SJCRH30 (cell line): ENCODE measurements at regions not wholly inside any gene's neighbourhood (a gene's known extent, or its start where the extent isn't known, plus 50 kb on each side); places are given as distances from the start of the nearest gene placed in this dataset.
A peak's percentile ranks its signal among the peaks of the same experiment; 100 is the strongest.

Experiments
- DNase-seq, 2 experiments: peaks; one replicate each; pipeline ENCODE4 v3.0.0-alpha.2; 2015 to 2020
- H3K27ac ChIP-seq: fragments of 250-450 bp; sonication (Bioruptor Pico); 2 replicates; pipeline ENCODE4 v1.5.1; 2020; ENCODE audit warnings: mild to moderate bottlenecking, moderate library complexity
- H3K27me3 ChIP-seq: fragments of 250-450 bp; sonication (Bioruptor Pico); 2 replicates; pipeline ENCODE4 v1.5.1; 2020; ENCODE audit warnings: mild to moderate bottlenecking, moderate library complexity
- H3K36me3 ChIP-seq: fragments of 250-450 bp; sonication (Bioruptor Pico); 2 replicates; pipeline ENCODE4 v1.5.1; 2020; ENCODE audit warnings: mild to moderate bottlenecking, moderate library complexity
- H3K4me1 ChIP-seq: fragments of 250-450 bp; sonication (Bioruptor Pico); 2 replicates; pipeline ENCODE4 v1.5.1; 2020; ENCODE audit warnings: mild to moderate bottlenecking, moderate library complexity
- H3K4me3 ChIP-seq: fragments of 250-450 bp; sonication (Bioruptor Pico); 2 replicates; pipeline ENCODE4 v1.5.1; 2020; ENCODE audit warnings: mild to moderate bottlenecking, moderate library complexity
- H3K9me3 ChIP-seq: fragments of 250-450 bp; sonication (Bioruptor Pico); replicated peaks from 2 replicates; pipeline ENCODE4 v1.5.1; 2020; ENCODE audit warnings: mild to moderate bottlenecking, moderate library complexity

DNA sequence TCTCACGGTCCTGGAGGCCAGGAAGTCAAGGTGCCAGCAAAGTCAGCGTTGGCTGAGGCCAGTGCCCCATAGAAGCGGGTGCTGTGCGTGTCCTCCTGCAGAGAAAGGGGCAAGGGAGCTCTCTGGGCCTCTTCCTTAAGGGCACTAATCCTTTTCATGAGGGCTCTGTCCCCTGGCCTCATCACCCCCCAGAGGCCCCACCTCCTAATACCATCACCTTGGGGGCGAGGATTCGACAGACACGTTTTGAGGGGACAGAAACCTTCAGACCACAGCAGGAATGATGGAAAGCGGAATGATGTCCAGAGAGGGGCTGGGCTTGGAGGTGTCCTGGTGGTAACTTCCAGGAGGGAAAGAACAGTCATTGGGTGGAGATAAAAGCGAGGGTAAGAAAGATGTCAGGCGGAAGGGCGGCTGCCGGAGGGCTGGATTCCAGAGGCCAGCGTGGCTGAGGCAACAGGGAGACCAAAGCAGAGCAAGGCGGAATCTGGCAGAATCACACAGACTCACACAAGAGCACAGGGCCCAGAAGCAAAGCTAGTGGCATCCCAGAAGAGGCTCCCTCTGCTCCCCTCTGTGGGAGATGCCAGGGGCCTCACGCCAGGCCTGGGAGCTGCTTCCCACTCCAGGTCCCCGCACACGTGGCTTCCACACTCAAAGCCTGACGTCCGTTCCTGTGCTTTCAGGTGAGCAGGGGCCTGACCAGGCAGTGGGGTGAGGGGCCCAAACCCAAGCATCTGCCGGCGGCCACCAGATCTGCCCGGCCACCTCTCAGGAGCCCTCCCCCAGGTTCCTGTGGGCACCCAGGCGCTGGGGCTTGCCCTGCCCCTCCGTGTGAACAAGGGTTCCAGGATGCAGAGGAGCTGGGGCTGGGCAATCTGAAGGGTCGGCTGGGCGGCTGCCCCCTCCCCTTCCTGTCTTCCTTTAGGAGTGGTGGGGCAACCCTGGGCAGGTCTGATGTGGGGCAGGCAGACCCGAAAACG, 784.5 kb downstream of the BRD1 start:
- no peak overlapping the region for H3K27ac ChIP-seq
- DNase-seq: peak in 1 of 2 experiments; percentile 32
- H3K4me1 ChIP-seq: no peaks in the 10 kb centered on the region; the same call in 1 of the 2 replicates
- H3K27me3 ChIP-seq: peaks cover 51% of the 10 kb centered on the region
- no peaks in the 10 kb centered on the region for H3K36me3 ChIP-seq
- H3K4me3 ChIP-seq: no peak overlapping the region
- no peaks in the 10 kb centered on the region for H3K9me3 ChIP-seq

DNA sequence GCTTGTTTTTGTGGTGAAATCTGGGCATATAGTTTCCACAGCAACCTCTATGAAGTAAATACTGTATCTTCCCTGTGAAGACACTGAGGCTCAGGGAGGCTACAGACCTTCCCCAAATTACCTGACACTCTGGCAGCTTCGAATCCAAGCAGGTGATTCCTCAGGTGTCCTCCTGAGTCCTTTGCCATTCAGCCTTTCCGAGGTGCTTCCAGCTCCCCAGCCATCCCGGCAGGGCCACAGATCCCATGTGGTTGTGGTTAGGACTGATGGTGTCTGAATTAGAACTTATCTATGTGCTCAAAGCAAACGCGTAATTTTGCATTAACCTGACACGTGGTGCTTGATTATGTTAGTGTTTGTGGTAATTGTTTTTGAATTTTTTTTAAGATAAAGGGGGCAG, 785.6 kb downstream of the BRD1 start:
- DNase-seq: no peak
- H3K27ac ChIP-seq: no peak overlapping the region
- no peaks in the 10 kb centered on the region for H3K36me3 ChIP-seq
- peaks cover 42% of the 10 kb centered on the region for H3K27me3 ChIP-seq
- H3K9me3 ChIP-seq: no peaks in the 10 kb centered on the region
- no peaks in the 10 kb centered on the region; the same call in 1 of the 2 replicates for H3K4me1 ChIP-seq
- no peak overlapping the region for H3K4me3 ChIP-seq

DNA sequence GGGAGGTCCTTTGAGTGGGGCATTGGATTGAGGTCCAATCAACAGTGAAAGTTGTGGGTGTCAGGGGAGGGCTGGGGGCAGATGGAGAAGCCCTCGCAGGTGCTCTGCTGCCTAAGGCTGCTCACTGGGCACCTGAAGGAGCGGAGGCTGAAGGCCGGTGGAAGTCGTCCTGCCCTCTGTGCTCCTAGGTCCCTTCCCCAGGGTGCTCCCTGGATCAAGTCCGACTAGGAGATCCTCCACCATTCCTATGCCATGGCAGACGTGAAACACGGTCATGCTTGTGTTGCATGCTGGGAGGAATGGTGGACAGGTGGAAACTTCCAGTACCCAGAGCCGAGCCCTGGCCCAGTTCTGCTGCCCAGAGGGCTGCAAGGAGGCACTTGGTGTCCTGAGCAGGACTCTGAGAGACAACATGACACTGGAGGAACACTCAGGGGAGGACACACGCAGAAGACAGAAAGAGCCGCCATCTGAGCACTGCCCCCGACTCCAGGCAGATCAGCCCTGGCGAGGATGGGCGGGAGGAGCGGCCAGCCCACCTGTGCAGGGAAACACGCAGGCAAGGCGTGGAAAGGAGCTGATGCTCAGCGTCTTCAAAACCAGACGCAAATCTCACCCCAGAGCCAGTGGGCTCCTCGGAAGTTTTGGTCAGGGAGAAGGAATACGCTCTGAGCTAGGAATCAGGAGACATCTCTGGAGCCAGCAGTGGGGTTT, 786.8 kb downstream of the BRD1 start:
- Histone ChIP-seq H3K27me3 (peaks cover 38% of the 10 kb centered on the region), H3K9me3 (no peaks in the 10 kb centered on the region), H3K4me3 (no peak overlapping the region), H3K36me3 (no peaks in the 10 kb centered on the region), H3K4me1 (no peaks in the 10 kb centered on the region; the same call in 1 of the 2 replicates), H3K27ac (no peak overlapping the region)
- no peak for DNase-seq

DNA sequence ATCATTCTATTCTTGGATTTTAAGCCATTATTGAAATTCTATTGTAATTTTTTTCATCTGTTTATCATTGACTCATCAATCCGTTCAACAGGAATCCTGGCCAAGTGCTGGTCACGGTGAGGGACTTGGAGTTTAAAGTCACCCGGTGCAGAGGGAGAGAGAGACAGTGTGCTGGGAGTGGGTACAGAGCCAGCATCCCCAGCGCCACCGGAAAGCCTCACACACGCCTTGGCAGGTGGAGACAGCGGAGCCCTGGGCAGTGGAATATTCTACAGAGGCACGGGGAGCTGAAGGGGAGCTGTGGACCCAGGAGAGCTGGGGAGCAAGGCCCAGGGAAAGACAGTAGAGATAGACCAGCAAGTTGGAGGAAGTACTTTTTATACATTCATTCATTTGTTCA, 787.6 kb downstream of the BRD1 start:
- DNase-seq: no peak

DNA sequence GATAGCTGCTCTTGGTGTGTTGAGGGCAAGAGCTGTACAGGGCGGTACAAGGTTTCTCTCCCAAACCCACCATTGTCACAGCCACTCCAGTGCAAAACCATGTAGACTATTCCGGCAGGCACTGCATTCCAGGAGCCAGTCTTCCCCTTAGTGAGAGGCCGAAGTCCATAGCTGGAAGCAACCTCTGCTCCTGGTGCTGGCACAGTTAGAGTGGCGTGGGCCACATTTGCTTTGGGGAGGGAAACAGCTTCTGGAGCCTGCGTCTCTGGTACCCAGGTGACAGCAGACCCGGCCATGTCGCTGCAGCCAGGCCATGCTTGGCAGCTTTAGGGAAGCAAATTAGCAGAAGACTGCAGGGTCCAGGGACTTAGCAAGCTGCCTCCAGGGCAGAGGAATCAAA, 788.0 kb downstream of the BRD1 start:
- Histone ChIP-seq H3K4me1 (no peaks in the 10 kb centered on the region; the same call in 1 of the 2 replicates), H3K36me3 (no peaks in the 10 kb centered on the region), H3K27ac (no peak overlapping the region), H3K4me3 (no peak overlapping the region), H3K27me3 (peaks cover 38% of the 10 kb centered on the region), H3K9me3 (no peaks in the 10 kb centered on the region)
- no peak for DNase-seq

More for the DNA sequence above, 787.6 kb downstream of the BRD1 start:
- no peaks in the 10 kb centered on the region for H3K9me3 ChIP-seq
- no peaks in the 10 kb centered on the region; the same call in 1 of the 2 replicates for H3K4me1 ChIP-seq
- H3K4me3 ChIP-seq: no peak overlapping the region
- H3K27me3 ChIP-seq: peaks cover 38% of the 10 kb centered on the region
- H3K36me3 ChIP-seq: no peaks in the 10 kb centered on the region
- H3K27ac ChIP-seq: no peak overlapping the region

DNA sequence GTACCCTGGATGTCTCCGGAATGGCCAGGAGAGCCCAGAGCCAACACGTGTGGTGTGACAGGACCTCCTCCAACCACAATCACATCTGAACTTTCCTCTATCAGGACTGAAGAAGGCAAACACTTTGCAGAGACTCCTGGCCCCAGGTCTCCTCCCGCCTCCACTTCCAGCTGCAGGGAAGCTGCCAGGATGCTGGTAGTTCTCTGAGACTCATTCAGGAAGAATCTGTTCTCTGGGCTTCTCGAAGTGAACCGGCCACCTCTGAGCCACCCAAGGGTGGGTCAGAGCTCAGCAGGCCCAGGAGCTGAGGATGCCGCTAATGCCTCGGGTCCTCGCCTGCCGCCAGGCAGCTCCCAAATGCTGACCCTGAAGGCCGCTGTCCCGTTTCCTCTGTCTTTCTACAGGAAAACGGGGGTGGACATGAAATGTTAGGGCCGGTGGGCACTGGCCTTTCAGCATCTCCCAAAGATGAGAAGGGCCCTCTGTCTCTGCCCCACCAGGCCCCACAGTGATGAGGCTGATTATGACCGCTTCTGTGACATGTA, 789.9 kb downstream of the BRD1 start:
- Histone ChIP-seq H3K4me3 (no peak overlapping the region), H3K9me3 (no peaks in the 10 kb centered on the region), H3K4me1 (no peaks in the 10 kb centered on the region; the same call in 1 of the 2 replicates), H3K27ac (no peak overlapping the region), H3K27me3 (peaks cover 36% of the 10 kb centered on the region), H3K36me3 (no peaks in the 10 kb centered on the region)
- DNase-seq: no peak

DNA sequence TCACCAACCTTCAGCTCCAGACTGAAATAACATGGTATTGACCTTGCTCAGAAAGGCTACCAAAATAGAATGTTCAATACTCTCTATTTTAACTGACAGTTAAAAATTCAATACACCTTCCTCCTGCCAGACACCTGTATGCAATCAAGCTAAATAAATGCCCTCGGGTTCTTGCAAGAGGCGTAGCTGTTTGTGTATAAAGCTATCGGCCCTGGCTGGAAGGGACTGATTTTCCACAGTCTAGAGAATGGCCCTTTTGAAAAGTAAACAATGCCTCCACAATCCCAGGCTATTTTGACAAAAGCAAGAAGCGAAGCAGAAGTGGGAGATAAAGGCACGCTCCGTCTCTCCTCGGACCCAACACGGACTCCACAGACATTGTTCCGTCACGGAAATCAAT, 791.2 kb downstream of the BRD1 start:
- no peak for DNase-seq
- Histone ChIP-seq H3K4me1 (no peaks in the 10 kb centered on the region), H3K9me3 (no peaks in the 10 kb centered on the region), H3K4me3 (no peak overlapping the region), H3K36me3 (no peaks in the 10 kb centered on the region), H3K27me3 (peaks cover 43% of the 10 kb centered on the region), H3K27ac (no peak overlapping the region)

DNA sequence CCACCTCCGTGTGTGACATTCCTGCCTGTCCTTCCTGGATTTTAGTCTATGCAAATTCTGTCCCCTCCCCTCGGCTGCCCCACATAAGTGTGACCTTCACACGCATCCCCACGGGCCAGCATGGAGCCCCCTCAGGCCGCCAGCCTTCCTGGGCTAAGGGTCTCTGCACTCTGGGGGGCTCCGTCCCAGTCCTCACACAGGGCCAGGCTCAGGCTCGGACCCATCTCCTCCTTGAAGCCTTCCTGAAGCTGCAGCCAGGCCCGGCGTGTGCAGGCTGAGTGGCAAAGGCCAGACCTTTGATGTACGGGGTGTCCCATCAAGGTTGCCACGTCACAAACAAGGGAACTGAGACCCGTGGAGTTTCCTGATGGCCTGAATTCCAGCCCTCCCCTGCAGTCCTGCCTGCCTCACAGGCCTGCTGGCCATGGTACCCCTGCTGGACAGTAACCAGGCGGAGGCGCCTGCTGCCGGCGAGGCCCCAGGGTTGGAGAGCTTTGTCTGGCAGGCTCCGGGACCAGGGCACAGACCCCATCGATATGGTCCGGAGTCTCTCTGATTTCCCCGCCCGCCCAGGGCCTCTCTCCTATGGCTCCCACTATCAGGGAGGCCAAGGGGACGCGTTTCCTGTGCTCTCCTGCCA, 791.7 kb downstream of the BRD1 start:
- Histone ChIP-seq H3K27ac (no peak overlapping the region), H3K4me1 (no peaks in the 10 kb centered on the region), H3K9me3 (no peaks in the 10 kb centered on the region), H3K36me3 (no peaks in the 10 kb centered on the region), H3K4me3 (no peak overlapping the region), H3K27me3 (peaks cover 39% of the 10 kb centered on the region)
- DNase-seq: no peak

DNA sequence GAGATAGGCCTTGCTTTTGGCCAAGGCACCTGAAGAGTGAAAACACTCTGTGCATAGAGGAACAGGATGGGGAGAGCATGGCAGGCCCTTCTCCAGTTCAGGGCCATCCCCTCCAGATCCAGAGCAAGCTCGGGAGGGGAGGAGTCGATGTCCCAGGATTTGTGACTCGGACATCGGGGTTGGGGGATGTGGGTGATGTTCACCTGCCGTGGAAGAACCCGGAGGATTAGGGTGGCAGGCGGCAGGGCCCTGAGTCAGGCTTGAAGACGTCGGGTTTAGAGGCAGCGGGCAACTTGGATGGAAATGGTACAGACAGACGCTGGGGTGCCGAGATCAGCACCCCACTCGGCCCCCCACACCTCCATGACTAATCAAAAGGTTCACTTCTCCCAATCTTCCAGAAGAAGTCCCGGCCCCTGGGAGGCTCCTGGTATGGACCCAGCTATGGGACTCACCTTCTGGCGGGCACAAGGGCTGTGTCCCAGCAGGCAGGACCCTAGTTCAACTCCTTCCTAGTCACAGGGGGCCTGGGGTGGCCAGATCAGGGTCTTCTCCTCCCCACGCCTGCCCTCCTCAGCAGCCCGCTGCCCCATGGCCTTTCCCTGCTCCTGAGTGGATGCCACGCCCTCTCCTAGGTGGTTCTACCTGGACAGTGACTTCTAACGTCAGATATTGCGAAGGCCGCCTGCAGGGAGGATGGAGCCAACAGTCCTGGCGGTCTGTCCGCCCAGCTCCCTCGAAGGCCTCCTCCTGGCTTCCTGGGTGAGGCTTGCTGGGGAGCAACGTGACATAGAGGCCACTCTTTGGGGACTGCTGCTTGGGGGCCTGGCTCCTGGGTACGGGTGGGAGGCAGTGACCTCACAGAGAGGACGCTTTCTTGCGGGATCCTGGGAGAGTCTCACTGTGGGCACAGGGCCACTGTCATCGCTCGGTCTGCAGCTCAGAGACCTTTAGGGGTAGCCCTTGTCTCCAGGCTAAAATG, 792.5 kb downstream of the BRD1 start:
- Histone ChIP-seq H3K27ac (no peak overlapping the region), H3K9me3 (no peaks in the 10 kb centered on the region), H3K36me3 (no peaks in the 10 kb centered on the region), H3K4me3 (no peak overlapping the region), H3K4me1 (no peaks in the 10 kb centered on the region), H3K27me3 (peaks cover 34% of the 10 kb centered on the region)
- DNase-seq: no peak

DNA sequence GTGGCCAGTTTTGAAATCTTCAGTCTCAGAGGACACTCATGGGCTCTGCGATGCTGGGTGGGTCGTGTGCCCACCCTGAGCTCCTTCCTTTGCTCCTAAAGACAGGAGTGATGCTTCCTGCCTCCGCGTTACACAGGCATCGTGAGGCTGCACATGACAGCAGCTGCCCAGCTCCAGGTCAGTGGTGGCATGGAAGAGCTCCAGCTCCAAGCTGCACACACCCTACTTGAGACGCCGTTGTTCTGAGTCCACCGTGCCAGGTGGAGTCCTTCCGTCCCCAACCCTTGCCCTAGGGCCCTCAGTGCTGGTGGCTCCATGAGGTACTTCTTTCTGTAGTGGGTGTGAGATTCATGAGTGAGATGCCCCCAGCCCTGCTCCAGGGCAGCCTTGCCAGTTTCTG, 794.1 kb downstream of the BRD1 start:
- no peaks in the 10 kb centered on the region for H3K36me3 ChIP-seq
- no peak overlapping the region for H3K4me3 ChIP-seq
- no peaks in the 10 kb centered on the region for H3K9me3 ChIP-seq
- H3K4me1 ChIP-seq: no peaks in the 10 kb centered on the region
- no peak overlapping the region for H3K27ac ChIP-seq
- no peak for DNase-seq
- peaks cover 33% of the 10 kb centered on the region for H3K27me3 ChIP-seq

DNA sequence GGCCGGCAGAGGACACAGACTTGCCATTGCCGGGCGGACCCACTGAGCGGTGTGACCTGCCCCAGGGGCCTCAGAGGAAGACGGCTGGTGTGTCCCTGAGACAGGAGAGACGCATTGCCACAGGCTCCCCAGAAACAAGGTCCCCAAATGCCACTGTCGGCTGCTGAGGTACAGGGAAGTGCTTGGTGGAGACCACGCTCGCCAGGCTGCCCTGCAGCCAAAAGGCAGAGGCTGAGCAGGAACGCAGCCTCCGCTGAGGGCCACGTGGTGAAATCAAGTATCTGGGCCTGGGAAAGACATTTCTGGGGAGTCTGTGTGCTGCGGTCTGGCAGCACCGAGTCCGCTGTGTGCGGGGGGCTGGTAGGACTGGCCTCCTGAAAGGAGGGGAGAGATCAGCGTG, 794.9 kb downstream of the BRD1 start:
- H3K27ac ChIP-seq: no peak overlapping the region
- H3K27me3 ChIP-seq: peaks cover 34% of the 10 kb centered on the region
- no peak for DNase-seq
- H3K4me1 ChIP-seq: no peaks in the 10 kb centered on the region
- H3K36me3 ChIP-seq: no peaks in the 10 kb centered on the region
- H3K4me3 ChIP-seq: no peak overlapping the region
- H3K9me3 ChIP-seq: no peaks in the 10 kb centered on the region

DNA sequence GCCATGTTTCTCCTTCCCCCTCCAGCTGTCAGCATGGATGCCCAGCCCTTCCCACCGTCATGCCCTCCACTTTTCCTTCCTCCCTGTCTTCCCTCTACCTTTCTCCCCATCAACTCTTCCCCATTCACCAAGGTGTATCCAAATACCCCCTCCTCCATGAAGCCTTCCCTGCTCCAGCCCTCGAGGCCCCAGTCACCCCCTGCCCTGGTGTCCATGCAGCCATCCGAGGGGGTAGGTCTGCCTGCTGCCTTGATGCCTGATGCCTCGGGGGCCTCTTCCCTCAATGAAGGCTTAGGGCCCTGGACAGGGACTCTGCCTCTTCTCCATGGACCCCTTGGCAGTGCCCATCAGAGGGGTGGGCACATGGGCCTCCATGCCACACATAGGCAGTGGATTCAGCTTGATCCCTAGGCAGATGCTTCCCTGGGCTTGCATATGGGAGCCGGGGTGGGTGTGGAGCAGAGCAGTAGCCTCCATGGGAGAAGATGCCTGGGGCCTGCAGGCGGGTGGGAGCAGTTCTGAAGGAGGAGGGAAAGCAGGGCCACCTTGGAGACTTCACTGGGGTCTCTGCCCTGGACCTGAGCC, 795.8 kb downstream of the BRD1 start:
- Histone ChIP-seq H3K9me3 (no peaks in the 10 kb centered on the region), H3K27me3 (peaks cover 40% of the 10 kb centered on the region), H3K36me3 (no peaks in the 10 kb centered on the region), H3K4me3 (no peak overlapping the region), H3K4me1 (no peaks in the 10 kb centered on the region), H3K27ac (no peak overlapping the region)
- DNase-seq: no peak

DNA sequence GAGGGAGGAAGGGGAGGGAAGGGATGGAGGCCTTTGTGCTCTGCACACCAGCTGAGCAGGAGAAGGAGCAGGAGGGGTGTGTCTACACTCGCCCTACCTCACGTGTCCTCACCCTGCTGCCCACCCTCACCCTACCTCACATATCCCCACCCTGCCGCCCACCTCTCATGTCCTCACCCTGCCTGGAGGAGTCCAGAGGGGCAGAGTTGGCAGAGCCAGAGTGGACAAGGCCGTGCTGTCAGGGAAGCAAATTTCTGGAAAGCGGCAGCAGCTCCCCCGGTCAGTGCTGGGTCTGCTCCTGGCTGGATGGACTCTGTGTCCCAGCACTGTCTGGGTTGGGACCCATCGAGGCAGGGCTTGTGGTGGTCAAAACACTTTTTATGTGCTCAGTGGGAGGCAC, 799.6 kb downstream of the BRD1 start:
- Histone ChIP-seq H3K4me3 (no peak overlapping the region), H3K27ac (no peak overlapping the region), H3K27me3 (peaks cover 52% of the 10 kb centered on the region), H3K9me3 (no peaks in the 10 kb centered on the region), H3K4me1 (no peaks in the 10 kb centered on the region), H3K36me3 (no peaks in the 10 kb centered on the region)
- no peak for DNase-seq

DNA sequence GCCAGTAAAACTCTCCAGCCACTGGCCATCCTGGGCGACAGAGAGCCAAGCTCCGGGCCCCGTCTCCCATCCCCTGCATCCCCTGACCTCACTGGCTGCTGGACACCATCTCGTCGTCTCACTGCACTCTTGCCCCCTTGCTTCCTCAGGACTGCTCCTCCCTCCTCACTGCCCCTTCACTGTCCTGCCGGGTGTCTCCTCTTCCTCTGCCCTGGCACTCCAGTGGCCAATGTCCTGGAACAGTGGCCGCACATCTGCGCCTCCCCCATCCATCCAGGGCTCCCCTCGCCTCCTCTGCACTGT, 800.4 kb downstream of the BRD1 start:
- Histone ChIP-seq H3K27ac (no peak overlapping the region), H3K27me3 (peaks cover 53% of the 10 kb centered on the region), H3K4me3 (no peak overlapping the region), H3K36me3 (no peaks in the 10 kb centered on the region), H3K9me3 (no peaks in the 10 kb centered on the region), H3K4me1 (no peaks in the 10 kb centered on the region)
- no peak for DNase-seq
